HG03196 (cell line): ENCODE measurements at regions not wholly inside any gene's neighbourhood (a gene's known extent, or its start where the extent isn't known, plus 50 kb on each side); places are given as distances from the start of the nearest gene placed in this dataset.
"Not testable (repeated sequence)": the region's sequence is repeated elsewhere in the genome, so short reads cannot be mapped to it uniquely, and the experiment has no call there.

Experiments
- ATAC-seq: cut with Tn5 transposase; IDR thresholded peaks from one replicate; pipeline ENCODE4 v1.9.1; 2021; ENCODE audit not compliant: unreplicated experiment

- no peak for ATAC-seq
Measured at GRCh38 chr9:100794738-100795269, 216.9 kb downstream of the CAVIN4 start.

GRCh38 chr9:100803956-100804355 is 224.6 kb upstream of the PLPPR1 start:
- no peak for ATAC-seq

- ATAC-seq, result no peak
Measured at GRCh38 chr9:100811643-100812042, 216.9 kb upstream of the PLPPR1 start.

GRCh38 chr9:100813871-100814270 is 214.7 kb upstream of the PLPPR1 start:
- no peak for ATAC-seq

- ATAC-seq, result no peak
Measured at GRCh38 chr9:100819980-100820379, 208.5 kb upstream of the PLPPR1 start.

GRCh38 chr9:100833035-100833434 is 195.5 kb upstream of the PLPPR1 start:
- ATAC-seq, result not testable (repeated sequence)

- no peak for ATAC-seq
Measured at GRCh38 chr9:100838857-100839256, 189.7 kb upstream of the PLPPR1 start.

- no peak for ATAC-seq
Measured at GRCh38 chr9:100848726-100849125, 179.8 kb upstream of the PLPPR1 start.

GRCh38 chr9:100852088-100852487 is 176.4 kb upstream of the PLPPR1 start:
- no peak for ATAC-seq

- no peak for ATAC-seq
Measured at GRCh38 chr9:100856238-100856637, 172.3 kb upstream of the PLPPR1 start.

GRCh38 chr9:100865111-100865510 is 163.4 kb upstream of the PLPPR1 start:
- no peak for ATAC-seq

GRCh38 chr9:100865648-100866047 is 162.9 kb upstream of the PLPPR1 start:
- ATAC-seq, result no peak

- no peak for ATAC-seq
Measured at GRCh38 chr9:100869326-100869725, 159.2 kb upstream of the PLPPR1 start.

GRCh38 chr9:100879884-100880283 is 148.6 kb upstream of the PLPPR1 start:
- ATAC-seq, result no peak

- ATAC-seq, result no peak
Measured at GRCh38 chr9:100880284-100880683, 148.2 kb upstream of the PLPPR1 start.

GRCh38 chr9:100884518-100884917 is 144.0 kb upstream of the PLPPR1 start:
- ATAC-seq, result no peak

GRCh38 chr9:100890321-100890720 is 138.2 kb upstream of the PLPPR1 start:
- ATAC-seq, result no peak

- ATAC-seq, result no peak
Measured at GRCh38 chr9:100911273-100911672, 117.3 kb upstream of the PLPPR1 start.

GRCh38 chr9:100913257-100913656 is 115.3 kb upstream of the PLPPR1 start:
- ATAC-seq, result no peak

GRCh38 chr9:100914266-100914665 is 114.3 kb upstream of the PLPPR1 start:
- ATAC-seq, result no peak

- no peak for ATAC-seq
Measured at GRCh38 chr9:100919506-100919905, 109.0 kb upstream of the PLPPR1 start.

GRCh38 chr9:100926366-100926765 is 102.2 kb upstream of the PLPPR1 start:
- no peak for ATAC-seq

GRCh38 chr9:100927763-100928162 is 100.8 kb upstream of the PLPPR1 start:
- ATAC-seq, result no peak

- ATAC-seq, result no peak
Measured at GRCh38 chr9:100933656-100934055, 94.9 kb upstream of the PLPPR1 start.
